Mesenchymal stem cell (in vitro differentiated cells and primary cell): ENCODE measurements at regions not wholly inside any gene's neighbourhood (a gene's known extent, or its start where the extent isn't known, plus 50 kb on each side); places are given as distances from the start of the nearest gene placed in this dataset.

Experiments used
- DNase-seq: peaks from one replicate; pipeline ENCODE4 v3.0.0-alpha.2; 2013
- H2AFZ ChIP-seq: one replicate; pipeline ENCODE4 v1.6.1; 2013; ENCODE audit warnings: low read depth, mild to moderate bottlenecking, control low read depth, inconsistent platforms, low read length, moderate library complexity
- H2AK5ac ChIP-seq: 2 replicates; pipeline ENCODE4 v1.6.1; 2013; ENCODE audit warnings: low read length, moderate library complexity, mild to moderate bottlenecking, inconsistent platforms; ENCODE audit not compliant: severe bottlenecking
- H2BK120ac ChIP-seq: one replicate; pipeline ENCODE4 v1.6.1; 2013; ENCODE audit warnings: low read depth, mild to moderate bottlenecking, inconsistent platforms, low read length, moderate library complexity
- H2BK12ac ChIP-seq, 2 experiments: one replicate each; pipeline ENCODE4 v1.6.1; 2013; ENCODE audit warnings: inconsistent platforms in 2 of 2, low read length in 2 of 2, mild to moderate bottlenecking in 2 of 2, moderate library complexity in 2 of 2, control low read depth in 1 of 2
- H2BK15ac ChIP-seq: one replicate; pipeline ENCODE4 v1.6.1; 2013; ENCODE audit warnings: mild to moderate bottlenecking, low read depth, inconsistent platforms; ENCODE audit not compliant: poor library complexity, severe bottlenecking
- H2BK5ac ChIP-seq: 2 replicates; pipeline ENCODE4 v1.6.1; 2013; ENCODE audit warnings: low read depth, mild to moderate bottlenecking, low read length, control low read depth, inconsistent platforms; ENCODE audit not compliant: poor library complexity, severe bottlenecking
- H3K14ac ChIP-seq, 2 experiments: one replicate each; pipeline ENCODE4 v1.6.1; 2013; ENCODE audit warnings: inconsistent platforms in 2 of 2, low read length in 2 of 2, control low read depth in 1 of 2, mild to moderate bottlenecking in 1 of 2, moderate library complexity in 1 of 2
- H3K18ac ChIP-seq, 2 experiments: one replicate each; pipeline ENCODE4 v1.6.1; 2013; ENCODE audit warnings: inconsistent platforms in 2 of 2, low read length in 2 of 2, control low read depth in 1 of 2, low read depth in 1 of 2, mild to moderate bottlenecking in 1 of 2
- H3K23ac ChIP-seq, 2 experiments: one replicate each; pipeline ENCODE4 v1.6.1; 2013; ENCODE audit warnings: inconsistent platforms in 2 of 2, low read length in 2 of 2, mild to moderate bottlenecking in 2 of 2, moderate library complexity in 2 of 2, control low read depth in 1 of 2
- H3K27ac ChIP-seq: 2 replicates; pipeline ENCODE4 v1.5.1; 2013; ENCODE audit warnings: mild to moderate bottlenecking, moderate library complexity, low read length, control low read depth, inconsistent platforms; ENCODE audit not compliant: poor library complexity, severe bottlenecking
- H3K27me3 ChIP-seq, 2 experiments: 2 replicates each; pipeline versions ENCODE4 v1.6.1 to v1.7.0; 2013; ENCODE audit warnings: low read length in 2 of 2, mild to moderate bottlenecking in 2 of 2, moderate library complexity in 2 of 2, control low read depth in 1 of 2, inconsistent platforms in 1 of 2; ENCODE audit not compliant: control insufficient read depth in 1 of 2, insufficient read depth in 1 of 2
- H3K36me3 ChIP-seq, 2 experiments: 2 replicates each; pipeline versions ENCODE4 v1.6.1 to v1.7.0; 2013; ENCODE audit warnings: low read length in 2 of 2, control low read depth in 1 of 2, inconsistent platforms in 1 of 2, low read depth in 1 of 2, mild to moderate bottlenecking in 1 of 2; ENCODE audit not compliant: insufficient read depth in 2 of 2, control insufficient read depth in 1 of 2
- H3K4ac ChIP-seq, 2 experiments: one replicate each; pipeline ENCODE4 v1.6.1; 2013; ENCODE audit warnings: inconsistent platforms in 2 of 2, low read length in 2 of 2, mild to moderate bottlenecking in 2 of 2, moderate library complexity in 2 of 2, control low read depth in 1 of 2, low read depth in 1 of 2
- H3K4me1 ChIP-seq: 2 replicates; pipeline ENCODE4 v1.6.1; 2013; ENCODE audit warnings: low read depth, low read length, control low read depth; ENCODE audit not compliant: control insufficient read depth, insufficient read depth
- H3K4me2 ChIP-seq: 2 replicates; pipeline ENCODE4 v1.6.1; 2013; ENCODE audit warnings: low read length, mild to moderate bottlenecking, inconsistent platforms; ENCODE audit not compliant: poor library complexity, severe bottlenecking
- H3K4me3 ChIP-seq, 2 experiments: 2 replicates each; pipeline versions ENCODE4 v1.5.1 to v1.7.0; 2013; ENCODE audit warnings: low read length in 2 of 2, mild to moderate bottlenecking in 2 of 2, control low read depth in 1 of 2, low read depth in 1 of 2; ENCODE audit not compliant: insufficient read depth in 1 of 2
- H3K79me1 ChIP-seq: replicated peaks from 2 replicates; pipeline ENCODE4 v1.6.1; 2013; ENCODE audit warnings: mild to moderate bottlenecking, control low read depth, low read length, inconsistent platforms; ENCODE audit not compliant: poor library complexity, severe bottlenecking
- H3K9ac ChIP-seq: 2 replicates; pipeline ENCODE4 v1.7.0; 2013; ENCODE audit warnings: mild to moderate bottlenecking, low read length, moderate library complexity
- H3K9me3 ChIP-seq: 2 replicates; pipeline ENCODE4 v1.7.0; 2013; ENCODE audit warnings: mild to moderate bottlenecking, low read length; ENCODE audit not compliant: control insufficient read depth
- H4K8ac ChIP-seq: one replicate; pipeline ENCODE4 v1.6.1; 2013; ENCODE audit warnings: inconsistent platforms, mild to moderate bottlenecking, low read length, moderate library complexity
- H4K91ac ChIP-seq: one replicate; pipeline ENCODE4 v1.6.1; 2013; ENCODE audit warnings: mild to moderate bottlenecking, low read length, inconsistent platforms
- WGBS: methylation state at CpG from one replicate; pipeline ENCODE4 v1.1.7; 2013; ENCODE audit warnings: mixed read lengths; 5-methylcytosine and 5-hydroxymethylcytosine counted together

GRCh38 chr12:90816353-90817089 lies 138.5 kb downstream of the CCER1 start:
- no peaks in the 10 kb centered on the region for H3K79me1 ChIP-seq
- no peaks in the 10 kb centered on the region for H3K9me3 ChIP-seq
- no peak overlapping the region for H3K23ac ChIP-seq
- no peak overlapping the region for H4K8ac ChIP-seq
- no peaks in the 10 kb centered on the region for H3K4me1 ChIP-seq
- no peak overlapping the region for H2BK120ac ChIP-seq
- no peak overlapping the region for H3K27ac ChIP-seq
- no peak overlapping the region for H3K4me2 ChIP-seq
- DNase-seq, result no peak
- whole genome bisulfite sequencing, result 96% methylated on average over 1 of the region's 3 CpGs
- no peak overlapping the region for H2BK15ac ChIP-seq
- no peak overlapping the region for H3K18ac ChIP-seq
- H3K9ac ChIP-seq, result no peak overlapping the region
- no peak overlapping the region for H3K14ac ChIP-seq
- H3K4me3 ChIP-seq, result no peak overlapping the region
- no peaks in the 10 kb centered on the region for H3K27me3 ChIP-seq
- no peak overlapping the region for H2AK5ac ChIP-seq
- H2BK12ac ChIP-seq, result no peak overlapping the region
- no peak overlapping the region for H4K91ac ChIP-seq
- H3K4ac ChIP-seq, result no peak overlapping the region
- no peak overlapping the region for H2AFZ ChIP-seq
- no peaks in the 10 kb centered on the region for H3K36me3 ChIP-seq
- no peak overlapping the region for H2BK5ac ChIP-seq

DNA sequence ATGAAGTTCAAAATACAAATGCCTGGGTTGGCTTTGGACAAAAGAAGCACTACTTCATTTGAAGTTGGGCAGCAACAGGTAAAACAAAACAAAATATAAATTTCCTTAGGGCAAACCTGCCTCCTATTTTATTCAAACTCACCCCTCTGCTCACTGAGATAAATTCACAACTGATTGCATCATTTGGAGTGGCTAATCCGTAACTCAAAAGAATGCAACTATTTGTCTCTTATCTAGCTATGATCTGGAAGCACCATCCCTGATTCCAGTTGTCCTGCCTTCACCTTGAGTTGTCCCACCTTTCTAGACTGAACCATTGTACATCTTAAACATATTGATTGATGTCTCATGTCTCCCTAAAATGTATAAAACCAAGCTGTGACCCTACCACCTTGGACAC lies 145.0 kb downstream of the CCER1 start:
- WGBS, result 74% methylated on average over 1 of the region's 1 CpG
- no peaks in the 10 kb centered on the region for H3K27me3 ChIP-seq

GRCh38 chr12:90808568-90808967 lies 146.4 kb downstream of the CCER1 start:
- 86% methylated on average over 1 of the region's 3 CpGs for WGBS
- Histone ChIP-seq H2BK120ac (no peak overlapping the region), H4K8ac (no peak overlapping the region), H3K4me2 (no peak overlapping the region), H3K18ac (no peak overlapping the region), H3K4ac (no peak overlapping the region), H3K79me1 (no peaks in the 10 kb centered on the region), H2BK15ac (no peak overlapping the region), H3K9me3 (no peaks in the 10 kb centered on the region), H3K14ac (no peak overlapping the region), H3K4me1 (no peaks in the 10 kb centered on the region), H3K4me3 (no peak overlapping the region), H2AK5ac (no peak overlapping the region), H4K91ac (no peak overlapping the region), H3K27me3 (no peaks in the 10 kb centered on the region), H3K9ac (no peak overlapping the region), H2BK5ac (no peak overlapping the region), H3K36me3 (no peaks in the 10 kb centered on the region), H2BK12ac (no peak overlapping the region), H2AFZ (no peak overlapping the region), H3K23ac (no peak overlapping the region), H3K27ac (no peak overlapping the region)
- DNase-seq, result no peak

More for the DNA sequence above, 145.0 kb downstream of the CCER1 start:
- H3K27ac ChIP-seq, result no peak overlapping the region
- H3K4me3 ChIP-seq, result no peak overlapping the region
- H3K14ac ChIP-seq, result no peak overlapping the region
- H3K4me1 ChIP-seq, result no peaks in the 10 kb centered on the region
- H3K9ac ChIP-seq, result no peak overlapping the region
- H2AK5ac ChIP-seq, result no peak overlapping the region
- no peak overlapping the region for H2BK15ac ChIP-seq
- H2BK5ac ChIP-seq, result no peak overlapping the region
- H3K4ac ChIP-seq, result no peak overlapping the region
- no peak overlapping the region for H3K4me2 ChIP-seq
- H4K91ac ChIP-seq, result no peak overlapping the region
- no peaks in the 10 kb centered on the region for H3K9me3 ChIP-seq
- no peak overlapping the region for H3K23ac ChIP-seq
- H3K18ac ChIP-seq, result no peak overlapping the region
- H3K36me3 ChIP-seq, result no peaks in the 10 kb centered on the region
- H3K79me1 ChIP-seq, result no peaks in the 10 kb centered on the region
- H4K8ac ChIP-seq, result no peak overlapping the region
- no peak overlapping the region for H2AFZ ChIP-seq
- DNase-seq, result no peak
- no peak overlapping the region for H2BK12ac ChIP-seq
- H2BK120ac ChIP-seq, result no peak overlapping the region

DNA sequence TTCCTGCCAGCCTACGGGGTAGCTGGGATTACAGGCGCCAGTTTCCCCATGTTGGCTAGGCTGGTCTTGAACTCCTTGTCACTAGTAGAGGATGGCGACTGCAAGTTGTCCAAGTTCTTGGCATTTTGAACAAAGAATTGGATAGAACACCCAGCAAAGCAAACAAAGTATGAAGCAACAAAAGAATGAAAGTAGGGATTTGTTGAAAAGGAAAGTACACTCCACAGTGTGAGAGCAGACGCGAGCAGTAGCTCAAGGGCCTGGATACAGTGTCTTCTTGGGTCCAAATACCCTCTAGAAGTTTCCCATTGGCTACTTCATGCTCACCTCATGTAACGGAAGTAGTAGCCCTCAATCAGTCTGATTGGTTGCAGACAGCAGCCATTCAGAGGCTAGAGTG lies 152.2 kb downstream of the CCER1 start:
- Histone ChIP-seq H3K27me3 (no peaks in the 10 kb centered on the region), H3K27ac (no peak overlapping the region), H2BK12ac (no peak overlapping the region), H3K4me1 (no peaks in the 10 kb centered on the region), H3K9ac (no peak overlapping the region), H3K14ac (no peak overlapping the region), H3K36me3 (no peaks in the 10 kb centered on the region), H2BK5ac (no peak overlapping the region), H4K8ac (no peak overlapping the region), H3K18ac (no peak overlapping the region), H3K4me2 (no peak overlapping the region), H3K9me3 (no peaks in the 10 kb centered on the region), H4K91ac (no peak overlapping the region), H3K4ac (no peak overlapping the region), H2AK5ac (no peak overlapping the region), H3K79me1 (no peaks in the 10 kb centered on the region), H2BK120ac (no peak overlapping the region), H3K4me3 (no peak overlapping the region), H2AFZ (no peak overlapping the region), H2BK15ac (no peak overlapping the region), H3K23ac (no peak overlapping the region)
- over 99% methylated on average over 6 of the region's 6 CpGs for WGBS
- no peak for DNase-seq
